Neural progenitor cell (in vitro differentiated cells): ENCODE measurements at regions not wholly inside any gene's neighbourhood (a gene's known extent, or its start where the extent isn't known, plus 50 kb on each side); places are given as distances from the start of the nearest gene placed in this dataset.
A peak's percentile ranks its signal among the peaks of the same experiment; 100 is the strongest.

Source experiments
- DNase-seq: peaks from one replicate; pipeline ENCODE4 v3.0.0-alpha.2; 2016; ENCODE audit warnings: low spot score
- H2AFZ ChIP-seq: fragments of 200-600 bp; sonication (generic); replicated peaks from 2 replicates; pipeline ENCODE4 v1.6.1; 2016; ENCODE audit warnings: antibody characterized with exemption
- H3F3A ChIP-seq: fragments of 200-600 bp; sonication (generic); 2 replicates; pipeline ENCODE4 v1.6.1; 2016; ENCODE audit warnings: antibody characterized with exemption, low read depth
- H3K27ac ChIP-seq: fragments of 200-600 bp; sonication (generic); 2 replicates; pipeline ENCODE4 v1.5.1; 2016; ENCODE audit warnings: mild to moderate bottlenecking
- H3K27me3 ChIP-seq: fragments of 200-600 bp; sonication (generic); 2 replicates; pipeline ENCODE4 v1.6.1; 2016; ENCODE audit warnings: mild to moderate bottlenecking, moderate library complexity
- H3K36me3 ChIP-seq: fragments of 200-600 bp; sonication (generic); 2 replicates; pipeline ENCODE4 v1.5.1; 2016
- H3K4me1 ChIP-seq: fragments of 200-600 bp; sonication (generic); 2 replicates; pipeline ENCODE4 v1.6.1; 2016; ENCODE audit warnings: mixed run types
- H3K4me2 ChIP-seq: fragments of 200-600 bp; sonication (generic); 2 replicates; pipeline ENCODE4 v1.6.1; 2016
- H3K4me3 ChIP-seq: fragments of 200-600 bp; sonication (generic); 2 replicates; pipeline ENCODE4 v1.5.1; 2016
- H3K79me2 ChIP-seq: fragments of 200-600 bp; sonication (generic); 2 replicates; pipeline ENCODE4 v1.6.1; 2016; ENCODE audit warnings: low read depth
- H3K9ac ChIP-seq: fragments of 200-600 bp; sonication (generic); 2 replicates; pipeline ENCODE4 v1.6.1; 2016
- H3K9me3 ChIP-seq: fragments of 200-600 bp; sonication (generic); 2 replicates; pipeline ENCODE4 v1.5.1; 2016; ENCODE audit warnings: low read depth
- H4K20me1 ChIP-seq: fragments of 200-600 bp; sonication (generic); 2 replicates; pipeline ENCODE4 v1.6.1; 2016; ENCODE audit warnings: low read depth
- H3K27ac Mint-ChIP-seq: 3 replicates; pipeline ENCODE4 v1.8.0; 2021; ENCODE audit warnings: mixed read lengths
- H3K27me3 Mint-ChIP-seq: 2 replicates; pipeline ENCODE4 v1.8.0; 2022; ENCODE audit warnings: low read depth, mild to moderate bottlenecking, inconsistent platforms, moderate library complexity, mixed read lengths; ENCODE audit not compliant: insufficient read depth
- H3K36me3 Mint-ChIP-seq: 3 replicates; pipeline ENCODE4 v1.8.0; 2021; ENCODE audit warnings: mixed read lengths
- H3K4me1 Mint-ChIP-seq: 3 replicates; pipeline ENCODE4 v1.8.0; 2021; ENCODE audit warnings: mixed read lengths
- H3K4me3 Mint-ChIP-seq: 3 replicates; pipeline ENCODE4 v1.8.0; 2021; ENCODE audit warnings: mild to moderate bottlenecking, moderate library complexity, mixed read lengths
- H3K9me3 Mint-ChIP-seq: 3 replicates; pipeline ENCODE4 v1.8.0; 2020; ENCODE audit warnings: mixed read lengths
- EZH2 ChIP-seq: fragments of 200-600 bp; sonication (generic); IDR thresholded peaks from 2 replicates; pipeline ENCODE4 v1.6.1; 2017; ENCODE audit warnings: antibody characterized with exemption, mild to moderate bottlenecking, moderate library complexity
- EZH2phosphoT487 ChIP-seq: fragments of 200-600 bp; sonication (generic); IDR thresholded peaks from 2 replicates; pipeline ENCODE4 v1.6.1; 2017; ENCODE audit warnings: antibody characterized with exemption
- TF ChIP-seq, protein P1 (sequence below): fragments of 200-600 bp; sonication (generic); IDR thresholded peaks from 2 replicates; pipeline ENCODE4 v1.5.1; 2017; ENCODE audit warnings: antibody characterized with exemption, mild to moderate bottlenecking

DNA sequence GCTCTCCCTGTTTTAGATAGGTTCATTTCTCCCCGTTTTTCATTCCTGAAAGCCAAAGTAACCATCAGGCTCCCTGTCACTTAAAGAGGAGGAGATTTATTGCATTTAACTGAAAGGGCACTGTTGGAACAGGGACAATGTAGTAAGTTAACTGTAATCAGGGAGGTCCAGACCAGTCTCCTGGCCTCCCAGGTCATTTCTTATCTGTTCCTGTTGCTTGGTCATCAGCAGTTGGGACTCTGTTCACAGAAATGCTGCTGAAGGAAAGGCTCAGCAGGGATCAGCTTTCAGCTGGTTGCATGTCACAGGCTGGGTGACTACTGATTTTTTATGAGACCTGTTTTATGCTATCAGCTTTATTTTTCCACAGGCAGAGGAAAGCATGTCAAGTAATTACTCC is 622.6 kb upstream of the GOT2 start:
- no peak overlapping the region for H3K4me3 ChIP-seq
- peaks cover 17% of the 10 kb centered on the region for H3K4me1 Mint-ChIP-seq

DNA sequence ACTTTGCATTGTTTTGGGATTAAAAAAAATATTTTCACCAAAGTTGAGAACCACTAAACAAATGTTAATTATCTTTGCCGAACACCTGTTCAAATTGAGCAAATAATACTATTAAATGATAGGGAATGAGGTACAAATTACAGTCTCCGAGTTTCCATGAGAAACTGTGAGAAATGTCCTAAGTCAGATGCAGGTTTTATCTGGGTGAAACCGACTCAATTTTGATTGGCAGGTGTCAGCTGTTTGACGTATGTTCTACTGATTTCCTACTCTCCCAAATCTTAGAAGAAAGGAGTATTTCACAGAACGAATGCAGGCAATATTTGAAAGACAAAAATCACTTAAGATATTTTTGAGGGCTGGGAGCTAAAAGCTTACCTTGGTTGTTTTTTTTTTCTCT is 622.0 kb upstream of the GOT2 start:
- peaks cover 7% of the 10 kb centered on the region for H3F3A ChIP-seq
- H3K4me1 Mint-ChIP-seq, result peaks cover 17% of the 10 kb centered on the region
- H3K27ac Mint-ChIP-seq, result no peak overlapping the region
- H2AFZ ChIP-seq, result no peak overlapping the region
- H3K9ac ChIP-seq, result no peak overlapping the region
- H3K4me2 ChIP-seq, result peak overlapping the region; percentile 12
- H4K20me1 ChIP-seq, result no peaks in the 10 kb centered on the region
- no peaks in the 10 kb centered on the region for H3K27me3 ChIP-seq
- H3K36me3 Mint-ChIP-seq, result no peaks in the 10 kb centered on the region
- H3K9me3 Mint-ChIP-seq, result peaks cover 4% of the 10 kb centered on the region
- H3K9me3 ChIP-seq, result no peaks in the 10 kb centered on the region
- no peaks in the 10 kb centered on the region for H3K79me2 ChIP-seq
- peaks cover 22% of the 10 kb centered on the region for H3K4me1 ChIP-seq
- DNase-seq, result no peak
- H3K36me3 ChIP-seq, result no peaks in the 10 kb centered on the region
- TF ChIP-seq, protein P1, sequence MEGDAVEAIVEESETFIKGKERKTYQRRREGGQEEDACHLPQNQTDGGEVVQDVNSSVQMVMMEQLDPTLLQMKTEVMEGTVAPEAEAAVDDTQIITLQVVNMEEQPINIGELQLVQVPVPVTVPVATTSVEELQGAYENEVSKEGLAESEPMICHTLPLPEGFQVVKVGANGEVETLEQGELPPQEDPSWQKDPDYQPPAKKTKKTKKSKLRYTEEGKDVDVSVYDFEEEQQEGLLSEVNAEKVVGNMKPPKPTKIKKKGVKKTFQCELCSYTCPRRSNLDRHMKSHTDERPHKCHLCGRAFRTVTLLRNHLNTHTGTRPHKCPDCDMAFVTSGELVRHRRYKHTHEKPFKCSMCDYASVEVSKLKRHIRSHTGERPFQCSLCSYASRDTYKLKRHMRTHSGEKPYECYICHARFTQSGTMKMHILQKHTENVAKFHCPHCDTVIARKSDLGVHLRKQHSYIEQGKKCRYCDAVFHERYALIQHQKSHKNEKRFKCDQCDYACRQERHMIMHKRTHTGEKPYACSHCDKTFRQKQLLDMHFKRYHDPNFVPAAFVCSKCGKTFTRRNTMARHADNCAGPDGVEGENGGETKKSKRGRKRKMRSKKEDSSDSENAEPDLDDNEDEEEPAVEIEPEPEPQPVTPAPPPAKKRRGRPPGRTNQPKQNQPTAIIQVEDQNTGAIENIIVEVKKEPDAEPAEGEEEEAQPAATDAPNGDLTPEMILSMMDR, result no peak
- TF ChIP-seq EZH2phosphoT487 (no peak), EZH2 (no peak)
- H3K27ac ChIP-seq, result peak overlapping the region; percentile 26
- no peak overlapping the region for H3K4me3 Mint-ChIP-seq
- no peaks in the 10 kb centered on the region for H3K27me3 Mint-ChIP-seq
- no peak overlapping the region for H3K4me3 ChIP-seq

More for the DNA sequence above, 622.6 kb upstream of the GOT2 start:
- Histone ChIP-seq H4K20me1 (no peaks in the 10 kb centered on the region), H3K9me3 (no peaks in the 10 kb centered on the region), H3F3A (peaks cover 7% of the 10 kb centered on the region), H3K27me3 (no peaks in the 10 kb centered on the region), H3K79me2 (no peaks in the 10 kb centered on the region), H2AFZ (peak overlapping the region; percentile 72), H3K9ac (no peak overlapping the region), H3K36me3 (no peaks in the 10 kb centered on the region), H3K4me1 (peaks cover 22% of the 10 kb centered on the region), H3K27ac (peak overlapping the region; percentile 26), H3K4me2 (peak overlapping the region; percentile 1)
- Mint-ChIP-seq H3K27ac (no peak overlapping the region), H3K27me3 (no peaks in the 10 kb centered on the region), H3K36me3 (no peaks in the 10 kb centered on the region), H3K9me3 (peaks cover 4% of the 10 kb centered on the region), H3K4me3 (no peak overlapping the region)
- peak; percentile 12 for DNase-seq
- TF ChIP-seq, protein P1, result no peak
- no peak for TF ChIP-seq EZH2phosphoT487
- TF ChIP-seq EZH2, result no peak

DNA sequence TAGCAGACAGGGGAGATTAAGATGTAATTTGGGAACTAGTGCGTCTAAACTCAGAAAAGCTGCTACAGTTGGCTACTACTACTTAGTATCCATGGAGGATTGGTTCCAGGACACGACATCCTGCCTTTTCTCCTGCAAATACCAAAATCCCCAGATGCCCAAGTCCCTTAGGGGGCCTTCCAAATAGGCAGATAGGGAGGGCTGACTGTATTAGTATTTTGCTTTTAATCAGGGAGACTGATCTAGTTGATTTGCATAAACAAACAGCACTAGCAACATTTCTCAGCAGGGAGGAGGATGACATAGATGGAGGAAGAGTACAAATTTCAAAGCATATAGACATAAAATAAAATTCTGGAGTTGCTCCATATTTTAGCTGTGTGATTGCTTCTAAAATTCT is 621.6 kb upstream of the GOT2 start:
- no peaks in the 10 kb centered on the region for H3K27me3 Mint-ChIP-seq
- no peak overlapping the region for H3K9ac ChIP-seq
- H3K36me3 ChIP-seq, result no peaks in the 10 kb centered on the region
- H3K9me3 Mint-ChIP-seq, result peaks cover 4% of the 10 kb centered on the region
- no peak overlapping the region for H3K27ac ChIP-seq
- no peaks in the 10 kb centered on the region for H3K36me3 Mint-ChIP-seq
- H3K27ac Mint-ChIP-seq, result no peak overlapping the region
- H3K27me3 ChIP-seq, result no peaks in the 10 kb centered on the region
- peak overlapping the region; percentile 37 for H3K4me3 Mint-ChIP-seq
- H4K20me1 ChIP-seq, result no peaks in the 10 kb centered on the region
- peak overlapping the region; percentile 12 for H3K4me2 ChIP-seq
- H2AFZ ChIP-seq, result peak overlapping the region; percentile 87
- H3K9me3 ChIP-seq, result no peaks in the 10 kb centered on the region
- peaks cover 7% of the 10 kb centered on the region for H3F3A ChIP-seq
- peaks cover 22% of the 10 kb centered on the region for H3K4me1 ChIP-seq
- no peak overlapping the region for H3K4me3 ChIP-seq
- no peaks in the 10 kb centered on the region for H3K79me2 ChIP-seq
- no peak for DNase-seq
- TF ChIP-seq EZH2phosphoT487, result no peak
- TF ChIP-seq, protein P1, result no peak
- no peak for TF ChIP-seq EZH2
- peaks cover 17% of the 10 kb centered on the region for H3K4me1 Mint-ChIP-seq
